Tibial nerve (tissue), 4 donors: ENCODE measurements at regions not wholly inside any gene's neighbourhood (a gene's known extent, or its start where the extent isn't known, plus 50 kb on each side); places are given as distances from the start of the nearest gene placed in this dataset.

Experiments used
- DNase-seq, 2 donors: peaks; one replicate each; pipeline ENCODE4 v3.0.0-alpha.2; 2019; ENCODE audit warnings: low spot score in 2 of 2
- H3K27ac ChIP-seq, 4 donors: fragments of 200-600 bp; sonication (generic) in 3 of 4; one replicate each; pipeline ENCODE4 v1.5.1; 2017 to 2019; ENCODE audit warnings: mild to moderate bottlenecking in 1 of 4
- H3K27me3 ChIP-seq, 2 donors: fragments of 200-600 bp; sonication (generic) in 1 of 2; one replicate each; pipeline versions ENCODE4 v1.5.1 to v1.6.0; 2017 to 2019
- H3K36me3 ChIP-seq, 3 donors: fragments of 200-600 bp; sonication (generic); one replicate each; pipeline ENCODE4 v1.5.1; 2018 to 2019
- H3K4me1 ChIP-seq, 4 donors: fragments of 200-600 bp; sonication (generic) in 3 of 4; one replicate each; pipeline ENCODE4 v1.5.1; 2017 to 2019
- H3K4me3 ChIP-seq, 4 donors: fragments of 200-600 bp; sonication (generic) in 3 of 4; one replicate each; pipeline ENCODE4 v1.5.1; 2017 to 2019; ENCODE audit warnings: mild to moderate bottlenecking in 1 of 4, moderate library complexity in 1 of 4
- H3K9me3 ChIP-seq, 4 donors: fragments of 200-600 bp; sonication (generic) in 3 of 4; one replicate each; pipeline ENCODE4 v1.5.1; 2017 to 2019
- CTCF ChIP-seq, 5 experiments: fragments of 200-600 bp in 3 of 5; fragments of 450-650 bp in 2 of 5; sonication (generic) in 3 of 5; IDR thresholded peaks; one replicate each; pipeline ENCODE4 v1.5.1; 2016 to 2019; ENCODE audit warnings: antibody characterized with exemption in 5 of 5, mild to moderate bottlenecking in 3 of 5, moderate library complexity in 2 of 5
- EP300 ChIP-seq, 2 donors: sonication (generic); formaldehyde crosslinking; IDR thresholded peaks; one replicate each; pipeline ENCODE4 v1.6.1; 2017; ENCODE audit warnings: antibody characterized with exemption in 2 of 2, mild to moderate bottlenecking in 1 of 2
- POLR2A ChIP-seq, 2 donors: fragments of 450-650 bp; IDR thresholded peaks; one replicate each; pipeline ENCODE4 v1.6.1; 2017; ENCODE audit warnings: antibody characterized with exemption in 2 of 2, mild to moderate bottlenecking in 2 of 2, moderate library complexity in 2 of 2
- WGBS, 2 donors: methylation state at CpG; one replicate each; pipeline ENCODE4 v1.1.5; 2018; 5-methylcytosine and 5-hydroxymethylcytosine counted together

- Histone ChIP-seq H3K27me3 (no peaks in the 10 kb centered on the region), H3K4me3 (no peak overlapping the region), H3K27ac (no peak overlapping the region), H3K9me3 (no peaks in the 10 kb centered on the region), H3K36me3 (no peaks in the 10 kb centered on the region), H3K4me1 (peaks cover 0 to 31% (median 10%) of the 10 kb centered on the region in 4 donors)
- DNase-seq = no peak
- no peak for TF ChIP-seq CTCF (IDR thresholded peaks at IDR 0.05)
- no peak for TF ChIP-seq POLR2A (IDR thresholded peaks at IDR 0.05)
- TF ChIP-seq EP300 (IDR thresholded peaks at IDR 0.05) = no peak
- WGBS, 2 donors = 96 to 97% methylated on average over 12 to 13 of the region's 13 CpGs
Measured at GRCh38 chr17:77774182-77774581, 184.3 kb upstream of the TNRC6C start.

GRCh38 chr17:77778636-77779489 is 179.6 kb upstream of the TNRC6C start:
- Histone ChIP-seq H3K27me3 (no peaks in the 10 kb centered on the region), H3K36me3 (no peaks in the 10 kb centered on the region), H3K4me1 (peaks cover 0 to 53% (median 13%) of the 10 kb centered on the region in 4 donors), H3K9me3 (no peaks in the 10 kb centered on the region), H3K4me3 (no peak overlapping the region), H3K27ac (peak overlapping the region; percentile 44 to 91 (median 70))
- WGBS, 2 donors = 42 to 54% methylated on average over 14 of the region's 16 CpGs
- peak in 1 of 2 donors; percentile 27 for DNase-seq
- TF ChIP-seq EP300 (IDR thresholded peaks at IDR 0.05) (peak; percentile 20 to 55), POLR2A (IDR thresholded peaks at IDR 0.05) (peak in 1 of 2 donors; percentile 11), CTCF (IDR thresholded peaks at IDR 0.05) (no peak)

- WGBS, 2 donors = 30 to 37% methylated on average over 19 to 22 of the region's 22 CpGs
- Histone ChIP-seq H3K27me3 (no peaks in the 10 kb centered on the region), H3K4me1 (peaks cover 0 to 53% (median 13%) of the 10 kb centered on the region in 4 donors), H3K27ac (peak overlapping the region; percentile 44 to 87 (median 70)), H3K9me3 (no peaks in the 10 kb centered on the region), H3K4me3 (no peak overlapping the region), H3K36me3 (no peaks in the 10 kb centered on the region)
- TF ChIP-seq EP300 (IDR thresholded peaks at IDR 0.05) = no peak
- no peak for TF ChIP-seq CTCF (IDR thresholded peaks at IDR 0.05)
- no peak for TF ChIP-seq POLR2A (IDR thresholded peaks at IDR 0.05)
- DNase-seq = no peak
Measured at GRCh38 chr17:77779711-77780539, 178.6 kb upstream of the TNRC6C start.

- WGBS, 2 donors = 77 to 83% methylated on average over 7 of the region's 7 CpGs
- Histone ChIP-seq H3K4me1 (peaks cover 0 to 53% (median 13%) of the 10 kb centered on the region in 4 donors), H3K36me3 (no peaks in the 10 kb centered on the region), H3K4me3 (no peak overlapping the region), H3K27me3 (no peaks in the 10 kb centered on the region), H3K27ac (no peak overlapping the region), H3K9me3 (no peaks in the 10 kb centered on the region)
- no peak for TF ChIP-seq EP300 (IDR thresholded peaks at IDR 0.05)
- no peak for TF ChIP-seq CTCF (IDR thresholded peaks at IDR 0.05)
- TF ChIP-seq POLR2A (IDR thresholded peaks at IDR 0.05) = no peak
- no peak for DNase-seq
Measured at GRCh38 chr17:77781536-77781935, 177.0 kb upstream of the TNRC6C start.
